NCI-H2081 treated with DMSO at 0.1 percent for 48 hours (cell line): ENCODE measurements at regions not wholly inside any gene's neighbourhood (a gene's known extent, or its start where the extent isn't known, plus 50 kb on each side); places are given as distances from the start of the nearest gene placed in this dataset.
"Not testable (repeated sequence)": the region's sequence is repeated elsewhere in the genome, so short reads cannot be mapped to it uniquely, and the experiment has no call there.

Source experiments
- DNase-seq: peaks from one replicate; lab custom pipeline; 2025; lab: John Stamatoyannopoulos, UW

- DNase-seq, result no peak
These were observed 224.1 kb upstream of the MYLIP start for GRCh38 chr6:15904651-15905376.

- no peak for DNase-seq
These were observed 227.5 kb upstream of the MYLIP start for GRCh38 chr6:15901141-15902115.

- no peak for DNase-seq
These were observed 230.2 kb upstream of the MYLIP start for GRCh38 chr6:15898693-15899092.

GRCh38 chr6:15897063-15897876 is 231.6 kb upstream of the MYLIP start:
- no peak for DNase-seq

- no peak for DNase-seq
These were observed 232.3 kb upstream of the DTNBP1 start for GRCh38 chr6:15894973-15895725.

- no peak for DNase-seq
These were observed 230.9 kb upstream of the DTNBP1 start for GRCh38 chr6:15893556-15894253.

- DNase-seq, result no peak
These were observed 229.5 kb upstream of the DTNBP1 start for GRCh38 chr6:15892369-15892768.

GRCh38 chr6:15888798-15889772 is 226.3 kb upstream of the DTNBP1 start:
- no peak for DNase-seq

GRCh38 chr6:15887491-15888461 is 224.9 kb upstream of the DTNBP1 start:
- DNase-seq, result no peak

- no peak for DNase-seq
These were observed 222.8 kb upstream of the DTNBP1 start for GRCh38 chr6:15885624-15886023.

GRCh38 chr6:15883593-15883992 is 220.8 kb upstream of the DTNBP1 start:
- not testable (repeated sequence) for DNase-seq

- no peak for DNase-seq
These were observed 220.1 kb upstream of the DTNBP1 start for GRCh38 chr6:15882915-15883314.

- no peak for DNase-seq
These were observed 219.5 kb upstream of the DTNBP1 start for GRCh38 chr6:15882345-15882744.

- no peak for DNase-seq
These were observed 218.3 kb upstream of the DTNBP1 start for GRCh38 chr6:15881150-15881549.

GRCh38 chr6:15880262-15880973 is 217.6 kb upstream of the DTNBP1 start:
- no peak for DNase-seq

GRCh38 chr6:15879371-15880261 is 216.8 kb upstream of the DTNBP1 start:
- peak; percentile 42 for DNase-seq

- DNase-seq, result no peak
These were observed 214.4 kb upstream of the DTNBP1 start for GRCh38 chr6:15877231-15877630.
